Liver (tissue), 8 donors: ENCODE measurements at regions not wholly inside any gene's neighbourhood (a gene's known extent, or its start where the extent isn't known, plus 50 kb on each side); places are given as distances from the start of the nearest gene placed in this dataset.

Experiments
- DNase-seq: peaks from one replicate; pipeline ENCODE4 v3.0.0-alpha.2; 2017; ENCODE audit warnings: low spot score
- H3K27ac ChIP-seq, 2 donors: one replicate each; pipeline ENCODE4 v1.7.0; 2013; ENCODE audit warnings: inconsistent platforms in 2 of 2, low read length in 2 of 2, control low read depth in 1 of 2, low read depth in 1 of 2, mild to moderate bottlenecking in 1 of 2
- H3K27me3 ChIP-seq, 4 donors: one replicate each; pipeline versions ENCODE4 v1.6.1 to v1.7.0; 2013; ENCODE audit warnings: low read length in 3 of 4, inconsistent platforms in 1 of 4, mild to moderate bottlenecking in 1 of 4, moderate library complexity in 1 of 4; ENCODE audit not compliant: control insufficient read depth in 4 of 4, insufficient read depth in 4 of 4
- H3K36me3 ChIP-seq, 4 donors: one replicate each; pipeline versions ENCODE4 v1.6.1 to v1.7.0; 2013; ENCODE audit warnings: low read length in 3 of 4, mild to moderate bottlenecking in 3 of 4, low read depth in 1 of 4, moderate library complexity in 1 of 4; ENCODE audit not compliant: control insufficient read depth in 4 of 4, insufficient read depth in 3 of 4
- H3K4me1 ChIP-seq, 4 donors: one replicate each; pipeline versions ENCODE4 v1.6.1 to v1.7.0; 2013; ENCODE audit warnings: low read length in 3 of 4, mild to moderate bottlenecking in 3 of 4, moderate library complexity in 1 of 4; ENCODE audit not compliant: control insufficient read depth in 4 of 4, insufficient read depth in 4 of 4
- H3K4me3 ChIP-seq, 3 donors: one replicate each; pipeline versions ENCODE4 v1.6.1 to v1.7.0; 2013; ENCODE audit warnings: low read length in 3 of 3, control low read depth in 1 of 3, low read depth in 1 of 3, mild to moderate bottlenecking in 1 of 3
- H3K9ac ChIP-seq, 2 donors: one replicate each; pipeline ENCODE4 v1.7.0; 2013; ENCODE audit warnings: low read length in 2 of 2, mild to moderate bottlenecking in 2 of 2, moderate library complexity in 2 of 2, control low read depth in 1 of 2, low read depth in 1 of 2
- H3K9me3 ChIP-seq, 4 donors: one replicate each; pipeline versions ENCODE4 v1.6.1 to v1.7.0; 2013; ENCODE audit warnings: low read length in 3 of 4; ENCODE audit not compliant: control insufficient read depth in 4 of 4
- ATF3 ChIP-seq: IDR thresholded peaks from 2 replicates; pipeline ENCODE4 v1.6.1; 2016; ENCODE audit warnings: antibody characterized with exemption
- CTCF ChIP-seq: fragments of 150-350 bp; IDR thresholded peaks from 2 replicates; pipeline ENCODE4 v1.5.1; 2017; ENCODE audit warnings: improper control_type of control experiment, low read depth, low read length; ENCODE audit not compliant: missing input control
- EGR1 ChIP-seq, 2 donors: IDR thresholded peaks; 2 replicates each; pipeline ENCODE4 v1.6.1; 2016 to 2018; ENCODE audit warnings: antibody characterized with exemption in 2 of 2, low read depth in 2 of 2
- FOXA1 ChIP-seq: IDR thresholded peaks from 2 replicates; pipeline ENCODE4 v1.6.1; 2016; ENCODE audit warnings: antibody characterized with exemption
- FOXA2 ChIP-seq: IDR thresholded peaks from 2 replicates; pipeline ENCODE4 v1.6.1; 2016; ENCODE audit warnings: antibody characterized with exemption
- GABPA ChIP-seq, 2 donors: IDR thresholded peaks in 1 of 2; conservative IDR thresholded peaks in 1 of 2; 2 replicates each; pipeline ENCODE4 v1.6.1; 2016; ENCODE audit warnings: antibody characterized with exemption in 2 of 2, mild to moderate bottlenecking in 1 of 2, moderate library complexity in 1 of 2
- HNF4A ChIP-seq, 2 donors: conservative IDR thresholded peaks; 2 replicates each; pipeline ENCODE4 v1.6.1; 2016; ENCODE audit warnings: antibody characterized with exemption in 2 of 2, mild to moderate bottlenecking in 2 of 2
- JUND ChIP-seq, 2 donors: IDR thresholded peaks; 2 replicates each; pipeline ENCODE4 v1.6.1; 2016; ENCODE audit warnings: antibody characterized with exemption in 2 of 2
- MAX ChIP-seq: IDR thresholded peaks from 2 replicates; pipeline ENCODE4 v1.6.1; 2016; ENCODE audit warnings: antibody characterized with exemption
- NR2F2 ChIP-seq: IDR thresholded peaks from 2 replicates; pipeline ENCODE4 v1.6.1; 2016; ENCODE audit warnings: antibody characterized with exemption
- RAD21 ChIP-seq, 2 donors: IDR thresholded peaks; 2 replicates each; pipeline ENCODE4 v1.6.1; 2016; ENCODE audit warnings: antibody characterized with exemption in 2 of 2, mild to moderate bottlenecking in 2 of 2
- REST ChIP-seq: IDR thresholded peaks from 2 replicates; pipeline ENCODE4 v1.6.1; 2016; ENCODE audit warnings: antibody characterized with exemption, mild to moderate bottlenecking
- RXRA ChIP-seq, 2 donors: IDR thresholded peaks; 2 replicates each; pipeline ENCODE4 v1.6.1; 2017 to 2018; ENCODE audit warnings: antibody characterized with exemption in 2 of 2, mild to moderate bottlenecking in 1 of 2
- SP1 ChIP-seq: IDR thresholded peaks from 2 replicates; pipeline ENCODE4 v1.6.1; 2018; ENCODE audit warnings: antibody characterized with exemption, mild to moderate bottlenecking
- TAF1 ChIP-seq: conservative IDR thresholded peaks from 2 replicates; pipeline ENCODE4 v1.6.1; 2016; ENCODE audit warnings: antibody characterized with exemption, mild to moderate bottlenecking
- YY1 ChIP-seq: IDR thresholded peaks from 2 replicates; pipeline ENCODE4 v1.6.1; 2016; ENCODE audit warnings: antibody characterized with exemption, mild to moderate bottlenecking
- ZBTB33 ChIP-seq: IDR thresholded peaks from 2 replicates; pipeline ENCODE4 v1.6.1; 2016; ENCODE audit warnings: antibody characterized with exemption
- WGBS: extraction: QIAGEN DNeasy Blood & Tissue Kit; methylation state at CpG from one replicate; pipeline ENCODE4 v1.1.7; 2013; 5-methylcytosine and 5-hydroxymethylcytosine counted together
- donor health status: healthy.
- donor health status: healthy.
- donor health status: healthy.
- donor health status: healthy.
- donor health status: healthy.

GRCh38 chr2:163123526-163123925, 285.0 kb upstream of the KCNH7 start (continued):
- no peak for TF ChIP-seq RXRA (IDR thresholded peaks at IDR 0.05)
- TF ChIP-seq NR2F2 = no peak

GRCh38 chr2:163122257-163122656, 283.7 kb upstream of the KCNH7 start:
- TF ChIP-seq GABPA (IDR thresholded peaks at IDR 0.05 in 1 of 2, conservative IDR thresholded peaks at IDR 0.05 in 1 of 2) = no peak
- no peak for TF ChIP-seq NR2F2
- no peak for TF ChIP-seq FOXA2
- no peak for TF ChIP-seq MAX
- TF ChIP-seq FOXA1 = no peak
- TF ChIP-seq SP1 = no peak
- no peak for TF ChIP-seq ATF3
- no peak for TF ChIP-seq HNF4A (conservative IDR thresholded peaks at IDR 0.05)
- no peak for TF ChIP-seq JUND (IDR thresholded peaks at IDR 0.05)
- Histone ChIP-seq H3K9ac (no peak overlapping the region), H3K9me3 (no peaks in the 10 kb centered on the region), H3K27me3 (peaks cover 0 to 9% (median 0%) of the 10 kb centered on the region in 4 donors), H3K27ac (no peak overlapping the region), H3K4me3 (no peak overlapping the region), H3K4me1 (no peaks in the 10 kb centered on the region), H3K36me3 (no peaks in the 10 kb centered on the region)
- DNase-seq = no peak

- no peak for DNase-seq
- TF ChIP-seq ATF3 = no peak
- no peak for TF ChIP-seq NR2F2
- no peak for TF ChIP-seq REST
- TF ChIP-seq TAF1 = no peak
- TF ChIP-seq YY1 = no peak
- TF ChIP-seq EGR1 (IDR thresholded peaks at IDR 0.05; ENCODE audit: low read depth in 2 of 2) = no peak
- no peak for TF ChIP-seq MAX
- TF ChIP-seq RXRA (IDR thresholded peaks at IDR 0.05) = no peak
- TF ChIP-seq GABPA (IDR thresholded peaks at IDR 0.05 in 1 of 2, conservative IDR thresholded peaks at IDR 0.05 in 1 of 2) = no peak
- TF ChIP-seq CTCF = no peak
- TF ChIP-seq FOXA1 = no peak
- no peak for TF ChIP-seq JUND (IDR thresholded peaks at IDR 0.05)
- no peak for TF ChIP-seq RAD21 (IDR thresholded peaks at IDR 0.05)
- TF ChIP-seq HNF4A (conservative IDR thresholded peaks at IDR 0.05) = no peak
- TF ChIP-seq ZBTB33 = no peak
- no peak for TF ChIP-seq FOXA2
- no peak for TF ChIP-seq SP1
- no peak overlapping the region for H3K4me3 ChIP-seq
- no peaks in the 10 kb centered on the region for H3K4me1 ChIP-seq
- no peaks in the 10 kb centered on the region for H3K36me3 ChIP-seq
- H3K9me3 ChIP-seq = no peaks in the 10 kb centered on the region
- no peak overlapping the region for H3K9ac ChIP-seq
- H3K27ac ChIP-seq = no peak overlapping the region
- 17% methylated on average over 5 of the region's 5 CpGs for WGBS
- peaks cover 0 to 9% (median 0%) of the 10 kb centered on the region in 4 donors for H3K27me3 ChIP-seq
These were observed 282.9 kb upstream of the KCNH7 start for GRCh38 chr2:163121483-163121882.
